T-helper 17 cell (primary cell): ENCODE measurements at regions not wholly inside any gene's neighbourhood (a gene's known extent, or its start where the extent isn't known, plus 50 kb on each side); places are given as distances from the start of the nearest gene placed in this dataset.

Experiments
- ATAC-seq: fragments of 150-1000 bp; cut with Tn5 transposase; 2 replicates; pipeline ENCODE4 v1.10.0; 2021; ENCODE audit warnings: mild to moderate bottlenecking, moderate library complexity
- DNase-seq, 3 donors: peaks; one replicate each; pipeline versions ENCODE4 v3.0.0 to v3.0.0-alpha.2; 2020 to 2021
- H3K9me3 ChIP-seq: one replicate; pipeline ENCODE4 v1.7.0; 2013; ENCODE audit warnings: low read length, mild to moderate bottlenecking; ENCODE audit not compliant: control insufficient read depth, poor library complexity, severe bottlenecking
- H3K27ac Mint-ChIP-seq: one replicate; pipeline ENCODE4 v1.8.0; 2022; ENCODE audit warnings: mild to moderate bottlenecking, moderate library complexity, mixed read lengths
- H3K27me3 Mint-ChIP-seq: one replicate; pipeline ENCODE4 v1.8.0; 2022; ENCODE audit warnings: mixed read lengths
- H3K36me3 Mint-ChIP-seq: one replicate; pipeline ENCODE4 v1.8.0; 2022; ENCODE audit warnings: low read depth, mixed read lengths
- H3K4me1 Mint-ChIP-seq: one replicate; pipeline ENCODE4 v1.8.0; 2022; ENCODE audit warnings: mild to moderate bottlenecking, mixed read lengths
- H3K4me3 Mint-ChIP-seq: one replicate; pipeline ENCODE4 v1.8.0; 2022; ENCODE audit warnings: mild to moderate bottlenecking, moderate library complexity, mixed read lengths

GRCh38 chr6:156021746-156022396 lies 566.2 kb upstream of the NOX3 start:
- H3K27me3 Mint-ChIP-seq: no peaks in the 10 kb centered on the region
- H3K4me3 Mint-ChIP-seq: no peak overlapping the region
- no peak overlapping the region for H3K27ac Mint-ChIP-seq
- peaks cover 4% of the 10 kb centered on the region for H3K36me3 Mint-ChIP-seq
- DNase-seq: no peak
- peaks cover 3% of the 10 kb centered on the region for H3K9me3 ChIP-seq
- no peak for ATAC-seq
- no peaks in the 10 kb centered on the region for H3K4me1 Mint-ChIP-seq

GRCh38 chr6:156017838-156018237 lies 562.2 kb upstream of the NOX3 start:
- Mint-ChIP-seq H3K27me3 (no peaks in the 10 kb centered on the region), H3K4me3 (no peak overlapping the region), H3K27ac (no peak overlapping the region), H3K36me3 (peaks cover 5% of the 10 kb centered on the region), H3K4me1 (peaks cover 12% of the 10 kb centered on the region)
- ATAC-seq (no peak), DNase-seq (no peak)
- no peaks in the 10 kb centered on the region for H3K9me3 ChIP-seq

DNA sequence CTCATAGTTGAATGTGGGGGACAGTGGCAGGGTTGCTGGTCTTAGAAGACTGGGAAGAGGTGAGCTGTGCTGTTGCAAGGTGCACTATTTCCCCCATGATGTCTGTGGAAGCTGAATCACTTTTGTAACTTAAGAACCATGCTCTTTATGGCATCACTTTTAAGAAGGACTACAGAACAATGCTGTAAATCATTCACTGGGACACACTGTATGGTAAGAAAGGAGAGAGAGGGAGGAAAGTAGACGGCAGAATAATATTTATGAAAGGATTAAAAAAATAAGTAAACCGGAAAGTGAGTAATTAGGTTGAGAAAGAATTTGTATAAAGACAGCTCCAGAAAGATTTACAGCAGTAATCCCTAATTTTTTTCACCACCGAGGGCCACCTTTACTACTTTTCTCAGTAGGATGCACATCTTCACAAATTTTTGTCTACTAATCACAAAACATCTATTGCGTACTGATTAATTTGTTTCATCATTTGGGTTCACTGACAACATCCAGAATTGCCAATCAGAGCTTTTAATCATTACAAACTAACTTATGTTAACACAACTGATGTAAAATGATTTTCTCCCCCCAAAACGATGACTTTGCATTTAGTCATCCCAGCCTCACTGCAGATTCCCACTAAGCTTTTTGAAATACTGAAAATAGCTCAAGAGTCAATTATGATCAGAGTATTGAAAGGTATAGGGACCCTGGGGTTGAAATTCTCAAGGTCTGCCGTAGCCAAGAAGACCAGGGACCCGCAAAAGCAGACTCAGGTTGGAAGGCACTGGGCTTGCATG lies 560.7 kb upstream of the NOX3 start:
- Mint-ChIP-seq H3K36me3 (peaks cover 5% of the 10 kb centered on the region), H3K4me3 (no peak overlapping the region), H3K4me1 (peaks cover 12% of the 10 kb centered on the region), H3K27me3 (no peaks in the 10 kb centered on the region), H3K27ac (no peak overlapping the region)
- DNase-seq (no peak), ATAC-seq (no peak)
- H3K9me3 ChIP-seq: no peaks in the 10 kb centered on the region

GRCh38 chr6:156013155-156013554 lies 557.5 kb upstream of the NOX3 start:
- ATAC-seq (no peak), DNase-seq (no peak)
- Mint-ChIP-seq H3K27me3 (no peaks in the 10 kb centered on the region), H3K36me3 (peaks cover 5% of the 10 kb centered on the region), H3K27ac (no peak overlapping the region), H3K4me1 (peaks cover 12% of the 10 kb centered on the region), H3K4me3 (peak overlapping the region; percentile 51)
- no peaks in the 10 kb centered on the region for H3K9me3 ChIP-seq

GRCh38 chr6:156009656-156010055 lies 554.0 kb upstream of the NOX3 start:
- ATAC-seq: no peak
- no peak overlapping the region for H3K27ac Mint-ChIP-seq

GRCh38 chr6:156004796-156005195 lies 549.2 kb upstream of the NOX3 start:
- H3K4me1 Mint-ChIP-seq: peaks cover 3% of the 10 kb centered on the region
- peaks cover 4% of the 10 kb centered on the region for H3K36me3 Mint-ChIP-seq
- no peak overlapping the region for H3K27ac Mint-ChIP-seq
- no peak overlapping the region for H3K4me3 Mint-ChIP-seq
- H3K9me3 ChIP-seq: no peaks in the 10 kb centered on the region
- H3K27me3 Mint-ChIP-seq: no peaks in the 10 kb centered on the region
- no peak for DNase-seq
- no peak for ATAC-seq

More at GRCh38 chr6:156009656-156010055, 554.0 kb upstream of the NOX3 start:
- Mint-ChIP-seq H3K4me1 (peaks cover 10% of the 10 kb centered on the region), H3K4me3 (no peak overlapping the region), H3K36me3 (peaks cover 5% of the 10 kb centered on the region), H3K27me3 (no peaks in the 10 kb centered on the region)
- no peak for DNase-seq
- no peaks in the 10 kb centered on the region for H3K9me3 ChIP-seq

GRCh38 chr6:155996151-155996550 lies 540.5 kb upstream of the NOX3 start:
- DNase-seq (no peak), ATAC-seq (no peak)
- no peaks in the 10 kb centered on the region for H3K27me3 Mint-ChIP-seq
- peaks cover 8% of the 10 kb centered on the region for H3K36me3 Mint-ChIP-seq
- H3K4me1 Mint-ChIP-seq: no peaks in the 10 kb centered on the region
- H3K27ac Mint-ChIP-seq: no peak overlapping the region
- H3K4me3 Mint-ChIP-seq: no peak overlapping the region
- no peaks in the 10 kb centered on the region for H3K9me3 ChIP-seq

- H3K4me3 Mint-ChIP-seq: no peak overlapping the region
- ATAC-seq: no peak
These were observed 539.6 kb upstream of the NOX3 start for GRCh38 chr6:155995281-155995680.

DNA sequence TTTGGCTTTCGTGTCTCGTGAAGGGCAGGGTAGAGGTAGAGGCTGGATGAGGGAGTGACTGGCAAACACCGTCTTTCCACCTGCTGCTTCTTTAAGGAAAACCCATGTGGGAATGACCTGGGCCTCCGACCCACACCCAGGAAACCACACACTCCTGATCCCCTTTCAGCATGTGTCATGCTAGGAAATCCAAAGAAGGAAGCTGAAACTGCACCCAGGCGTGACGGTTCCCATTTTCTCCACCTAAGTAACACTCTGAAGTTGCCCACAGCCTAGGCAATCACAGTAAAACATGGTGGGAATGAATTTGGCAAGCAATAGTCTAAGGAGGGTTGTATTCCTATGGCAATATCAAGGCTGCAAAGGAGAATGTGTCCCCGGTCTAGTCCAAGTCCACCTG lies 538.4 kb upstream of the NOX3 start:
- DNase-seq (no peak), ATAC-seq (no peak)
- Mint-ChIP-seq H3K4me1 (no peaks in the 10 kb centered on the region), H3K27ac (no peak overlapping the region), H3K27me3 (no peaks in the 10 kb centered on the region), H3K36me3 (peaks cover 6% of the 10 kb centered on the region), H3K4me3 (no peak overlapping the region)
- H3K9me3 ChIP-seq: no peaks in the 10 kb centered on the region

More at GRCh38 chr6:155995281-155995680, 539.6 kb upstream of the NOX3 start:
- H3K36me3 Mint-ChIP-seq: peaks cover 6% of the 10 kb centered on the region
- no peaks in the 10 kb centered on the region for H3K4me1 Mint-ChIP-seq
- no peak for DNase-seq
- no peaks in the 10 kb centered on the region for H3K27me3 Mint-ChIP-seq
- H3K27ac Mint-ChIP-seq: no peak overlapping the region
- H3K9me3 ChIP-seq: no peaks in the 10 kb centered on the region

DNA sequence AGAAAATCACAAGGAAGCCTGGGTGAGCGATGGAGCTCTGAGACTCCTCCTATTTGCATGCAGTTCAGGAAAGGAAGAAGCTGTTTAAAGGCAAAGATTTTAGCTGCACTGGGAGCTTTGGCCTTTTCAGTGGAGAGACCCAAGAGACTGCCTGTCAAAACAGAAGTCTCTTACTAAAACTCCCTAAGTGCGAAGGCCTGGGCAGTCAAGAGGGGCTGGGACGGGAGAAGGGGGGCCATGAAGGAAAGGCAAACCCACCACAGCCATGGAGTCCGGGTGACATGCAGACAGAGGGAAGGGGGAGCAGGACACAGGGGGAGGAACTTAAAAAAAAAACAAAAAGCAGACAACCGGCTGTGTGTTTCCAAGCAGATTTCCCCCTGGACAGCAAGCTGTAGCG lies 537.6 kb upstream of the NOX3 start:
- no peaks in the 10 kb centered on the region for H3K9me3 ChIP-seq
- Mint-ChIP-seq H3K4me1 (no peaks in the 10 kb centered on the region), H3K27ac (no peak overlapping the region), H3K36me3 (peaks cover 6% of the 10 kb centered on the region), H3K4me3 (no peak overlapping the region), H3K27me3 (no peaks in the 10 kb centered on the region)
- ATAC-seq (no peak), DNase-seq (no peak)

DNA sequence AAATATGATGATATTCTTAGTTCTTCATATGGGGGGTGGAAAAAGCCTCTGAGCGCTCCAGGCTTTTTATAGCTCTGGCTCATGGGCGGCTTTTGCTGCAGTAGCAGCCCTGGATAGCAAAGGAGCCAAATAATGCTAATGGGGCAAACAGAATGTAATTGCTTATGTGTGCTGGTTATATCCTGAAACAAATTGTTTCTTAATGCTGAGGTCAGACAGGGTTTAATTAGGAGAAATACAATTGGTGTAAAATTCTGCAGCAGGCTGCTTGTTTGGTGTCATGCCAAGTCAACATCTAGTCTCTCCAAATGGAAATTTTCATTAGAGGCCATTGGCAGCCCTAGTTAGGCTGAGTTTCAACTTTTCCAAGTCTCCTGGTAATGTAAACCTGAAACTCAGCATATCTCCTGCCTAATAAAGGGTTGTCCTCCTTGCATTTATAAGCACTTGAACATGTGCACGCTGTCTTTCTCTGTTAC lies 530.1 kb upstream of the NOX3 start:
- Mint-ChIP-seq H3K36me3 (no peaks in the 10 kb centered on the region), H3K4me1 (peaks cover 2% of the 10 kb centered on the region), H3K27ac (no peak overlapping the region), H3K27me3 (no peaks in the 10 kb centered on the region), H3K4me3 (no peak overlapping the region)
- H3K9me3 ChIP-seq: no peaks in the 10 kb centered on the region
- DNase-seq (no peak), ATAC-seq (no peak)

DNA sequence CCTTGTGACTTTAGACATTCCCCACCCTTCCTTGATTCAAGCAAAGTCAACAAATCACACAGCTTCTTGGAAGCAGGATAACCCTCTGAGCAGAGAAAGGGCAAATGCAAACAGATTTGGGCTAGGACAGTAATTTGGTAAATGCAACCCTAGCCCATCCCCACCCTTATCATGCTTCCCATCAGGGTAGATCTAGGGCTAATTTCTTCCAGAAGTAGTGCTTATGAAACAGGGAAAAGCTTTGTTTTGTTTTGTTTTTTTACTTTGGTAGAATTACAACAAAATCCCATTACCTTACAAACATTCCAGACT lies 525.1 kb upstream of the NOX3 start:
- no peaks in the 10 kb centered on the region for H3K36me3 Mint-ChIP-seq
- H3K9me3 ChIP-seq: no peaks in the 10 kb centered on the region
- no peaks in the 10 kb centered on the region for H3K27me3 Mint-ChIP-seq
- ATAC-seq: no peak
- H3K4me3 Mint-ChIP-seq: no peak overlapping the region
- DNase-seq: no peak
- H3K4me1 Mint-ChIP-seq: peaks cover 6% of the 10 kb centered on the region
- H3K27ac Mint-ChIP-seq: no peak overlapping the region

- H3K27me3 Mint-ChIP-seq: no peaks in the 10 kb centered on the region
- peaks cover 9% of the 10 kb centered on the region for H3K4me1 Mint-ChIP-seq
- DNase-seq: no peak
- ATAC-seq: no peak
- H3K4me3 Mint-ChIP-seq: no peak overlapping the region
- no peaks in the 10 kb centered on the region for H3K36me3 Mint-ChIP-seq
- no peak overlapping the region for H3K27ac Mint-ChIP-seq
- H3K9me3 ChIP-seq: no peaks in the 10 kb centered on the region
These were observed 524.6 kb upstream of the NOX3 start for GRCh38 chr6:155980014-155980767.
